Mesothelial cell of epicardium (in vitro differentiated cells): ENCODE measurements at regions not wholly inside any gene's neighbourhood (a gene's known extent, or its start where the extent isn't known, plus 50 kb on each side); places are given as distances from the start of the nearest gene placed in this dataset.
A peak's percentile ranks its signal among the peaks of the same experiment; 100 is the strongest.
"Not testable (repeated sequence)": the region's sequence is repeated elsewhere in the genome, so short reads cannot be mapped to it uniquely, and the experiment has no call there.

Experiments used
- DNase-seq, 2 experiments: peaks; one replicate each; pipeline ENCODE4 v3.0.0; 2021; ENCODE audit warnings: low spot score in 2 of 2; ENCODE audit not compliant: unreplicated experiment in 2 of 2
- H3K27ac Mint-ChIP-seq: 2 replicates; pipeline ENCODE4 v1.8.0; 2021; ENCODE audit warnings: mixed read lengths
- H3K27me3 Mint-ChIP-seq: 2 replicates; pipeline ENCODE4 v1.8.0; 2021; ENCODE audit warnings: low read depth, mixed read lengths
- H3K36me3 Mint-ChIP-seq: 2 replicates; pipeline ENCODE4 v1.8.0; 2021; ENCODE audit warnings: mixed read lengths
- H3K4me1 Mint-ChIP-seq: 2 replicates; pipeline ENCODE4 v1.8.0; 2021; ENCODE audit warnings: mixed read lengths
- H3K4me3 Mint-ChIP-seq: 2 replicates; pipeline ENCODE4 v1.8.0; 2021; ENCODE audit warnings: mild to moderate bottlenecking, moderate library complexity, mixed read lengths
- H3K9me3 Mint-ChIP-seq: 2 replicates; pipeline ENCODE4 v1.8.0; 2021; ENCODE audit warnings: mixed read lengths
- TF ChIP-seq, protein P1 (sequence below): fragments of 200-600 bp; sonication (generic); IDR thresholded peaks from one replicate; pipeline ENCODE4 v1.5.0; 2021; ENCODE audit warnings: antibody characterized with exemption; ENCODE audit not compliant: unreplicated experiment

DNA sequence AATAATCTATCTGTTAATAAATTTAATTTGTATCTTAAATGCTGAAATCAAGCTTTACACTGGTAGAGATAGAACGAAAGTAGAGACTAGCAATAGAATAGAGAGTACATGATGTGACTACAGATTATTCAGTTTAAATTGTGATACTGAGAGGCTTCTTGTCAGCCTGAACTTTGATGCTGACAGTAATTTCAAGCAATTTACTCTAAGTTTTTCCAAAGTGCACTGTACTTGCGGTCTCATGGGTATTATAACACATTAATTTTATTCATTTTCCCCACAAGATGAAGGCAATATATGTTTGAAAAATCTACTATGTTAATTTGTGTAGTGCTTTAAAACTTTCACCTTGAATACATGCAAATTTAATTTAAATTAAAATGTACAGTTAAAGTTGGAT is 914.0 kb upstream of the FBXO33 start:
- no peaks in the 10 kb centered on the region for H3K36me3 Mint-ChIP-seq
- no peak overlapping the region for H3K27ac Mint-ChIP-seq
- H3K4me3 Mint-ChIP-seq: peak overlapping the region; percentile 40

DNA sequence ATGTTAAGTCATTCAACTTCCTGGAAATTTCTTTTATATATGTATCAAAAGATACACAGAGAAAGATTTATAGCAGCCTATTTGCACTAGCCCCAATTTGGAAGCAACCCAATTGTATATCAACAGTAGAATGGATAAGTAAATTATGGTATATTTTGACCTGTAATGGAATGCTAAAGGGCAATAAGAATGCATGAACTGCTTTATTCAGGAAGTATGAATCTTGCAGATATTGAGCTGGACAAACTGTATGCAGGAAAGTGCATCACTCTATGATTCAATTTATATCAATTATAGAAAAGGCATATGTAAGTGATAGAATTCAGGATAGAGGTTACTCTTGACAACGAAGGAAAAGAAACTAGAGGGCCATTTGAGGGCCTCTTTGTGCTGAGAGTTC is 913.1 kb upstream of the FBXO33 start:
- Mint-ChIP-seq H3K27me3 (no peaks in the 10 kb centered on the region), H3K27ac (peak overlapping the region; percentile 61), H3K9me3 (no peaks in the 10 kb centered on the region), H3K36me3 (no peaks in the 10 kb centered on the region), H3K4me1 (peaks cover 21% of the 10 kb centered on the region), H3K4me3 (no peak overlapping the region)
- DNase-seq: no peak
- TF ChIP-seq, protein P1, sequence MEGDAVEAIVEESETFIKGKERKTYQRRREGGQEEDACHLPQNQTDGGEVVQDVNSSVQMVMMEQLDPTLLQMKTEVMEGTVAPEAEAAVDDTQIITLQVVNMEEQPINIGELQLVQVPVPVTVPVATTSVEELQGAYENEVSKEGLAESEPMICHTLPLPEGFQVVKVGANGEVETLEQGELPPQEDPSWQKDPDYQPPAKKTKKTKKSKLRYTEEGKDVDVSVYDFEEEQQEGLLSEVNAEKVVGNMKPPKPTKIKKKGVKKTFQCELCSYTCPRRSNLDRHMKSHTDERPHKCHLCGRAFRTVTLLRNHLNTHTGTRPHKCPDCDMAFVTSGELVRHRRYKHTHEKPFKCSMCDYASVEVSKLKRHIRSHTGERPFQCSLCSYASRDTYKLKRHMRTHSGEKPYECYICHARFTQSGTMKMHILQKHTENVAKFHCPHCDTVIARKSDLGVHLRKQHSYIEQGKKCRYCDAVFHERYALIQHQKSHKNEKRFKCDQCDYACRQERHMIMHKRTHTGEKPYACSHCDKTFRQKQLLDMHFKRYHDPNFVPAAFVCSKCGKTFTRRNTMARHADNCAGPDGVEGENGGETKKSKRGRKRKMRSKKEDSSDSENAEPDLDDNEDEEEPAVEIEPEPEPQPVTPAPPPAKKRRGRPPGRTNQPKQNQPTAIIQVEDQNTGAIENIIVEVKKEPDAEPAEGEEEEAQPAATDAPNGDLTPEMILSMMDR: no peak

More for the DNA sequence above, 914.0 kb upstream of the FBXO33 start:
- peaks cover 21% of the 10 kb centered on the region for H3K4me1 Mint-ChIP-seq
- no peaks in the 10 kb centered on the region for H3K9me3 Mint-ChIP-seq
- TF ChIP-seq, protein P1: no peak
- H3K27me3 Mint-ChIP-seq: no peaks in the 10 kb centered on the region
- DNase-seq: no peak

DNA sequence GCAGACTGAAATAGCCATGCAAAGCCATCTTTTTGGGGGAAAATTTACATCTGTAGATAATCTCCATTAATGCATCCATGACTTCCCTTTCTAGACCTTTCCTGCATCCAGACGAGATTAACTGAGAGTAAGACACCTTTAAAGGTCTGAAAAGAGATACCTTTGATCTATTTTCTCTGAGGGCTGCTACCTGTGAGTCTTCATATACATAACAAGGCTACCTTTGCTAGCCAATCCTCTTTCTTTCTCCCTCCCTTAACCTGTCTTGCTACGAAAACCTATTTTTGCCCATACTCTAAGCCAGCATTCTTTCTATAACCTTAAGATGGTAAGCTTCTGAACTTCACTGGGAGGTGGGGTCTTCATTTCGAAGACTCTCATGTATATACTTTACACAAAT is 908.5 kb upstream of the FBXO33 start:
- no peaks in the 10 kb centered on the region for H3K27me3 Mint-ChIP-seq
- peaks cover 4% of the 10 kb centered on the region for H3K9me3 Mint-ChIP-seq
- no peak overlapping the region for H3K27ac Mint-ChIP-seq
- peaks cover 38% of the 10 kb centered on the region for H3K4me1 Mint-ChIP-seq
- TF ChIP-seq, protein P1: no peak
- no peaks in the 10 kb centered on the region for H3K36me3 Mint-ChIP-seq
- no peak for DNase-seq
- no peak overlapping the region for H3K4me3 Mint-ChIP-seq

DNA sequence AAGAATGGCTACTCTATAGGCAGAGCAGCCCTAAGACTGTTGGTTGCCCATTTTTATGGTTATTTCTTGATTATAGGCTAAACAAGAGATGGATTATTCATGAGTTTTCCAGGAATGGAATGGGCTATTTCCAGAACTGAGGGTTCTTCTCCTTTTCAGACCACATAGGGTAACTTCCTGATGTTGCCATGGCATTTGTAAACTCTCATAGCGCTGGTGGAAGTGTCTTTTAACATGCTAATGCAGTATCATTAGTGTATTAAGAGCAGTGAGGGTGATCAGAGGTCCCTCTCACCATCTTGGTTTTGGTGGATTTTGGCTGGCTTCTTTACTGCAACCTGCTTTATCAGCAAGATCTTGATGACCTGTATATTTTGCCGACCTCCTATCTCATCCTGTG is 904.6 kb upstream of the FBXO33 start:
- peaks cover 10% of the 10 kb centered on the region for H3K36me3 Mint-ChIP-seq

DNA sequence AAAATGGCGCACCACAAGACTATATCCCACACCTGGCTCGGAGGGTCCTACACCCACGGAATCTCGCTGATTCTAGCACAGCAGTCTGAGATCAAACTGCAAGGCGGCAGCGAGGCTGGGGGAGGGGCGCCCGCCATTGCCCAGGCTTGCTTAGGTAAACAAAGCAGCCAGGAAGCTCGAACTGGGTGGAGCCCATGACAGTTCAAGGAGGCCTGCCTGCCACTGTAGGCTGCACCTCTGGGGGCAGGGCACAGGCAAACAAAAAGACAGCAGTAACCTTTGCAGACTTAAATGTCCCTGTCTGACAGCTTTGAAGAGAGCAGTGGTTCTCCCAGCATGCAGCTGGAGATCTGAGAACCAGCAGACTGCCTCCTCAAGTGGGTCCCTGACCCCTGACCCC is 894.3 kb upstream of the FBXO33 start:
- peaks cover 23% of the 10 kb centered on the region for H3K9me3 Mint-ChIP-seq
- peaks cover 15% of the 10 kb centered on the region for H3K36me3 Mint-ChIP-seq
- not testable (repeated sequence) for H3K27me3 Mint-ChIP-seq, H3K4me1 Mint-ChIP-seq, H3K27ac Mint-ChIP-seq, DNase-seq, H3K4me3 Mint-ChIP-seq

More for the DNA sequence above, 904.6 kb upstream of the FBXO33 start:
- Mint-ChIP-seq H3K4me1 (peaks cover 30% of the 10 kb centered on the region), H3K27ac (peak overlapping the region; percentile 88), H3K4me3 (no peak overlapping the region), H3K27me3 (no peaks in the 10 kb centered on the region), H3K9me3 (peaks cover 18% of the 10 kb centered on the region)
- no peak for DNase-seq
- TF ChIP-seq, protein P1: no peak

DNA sequence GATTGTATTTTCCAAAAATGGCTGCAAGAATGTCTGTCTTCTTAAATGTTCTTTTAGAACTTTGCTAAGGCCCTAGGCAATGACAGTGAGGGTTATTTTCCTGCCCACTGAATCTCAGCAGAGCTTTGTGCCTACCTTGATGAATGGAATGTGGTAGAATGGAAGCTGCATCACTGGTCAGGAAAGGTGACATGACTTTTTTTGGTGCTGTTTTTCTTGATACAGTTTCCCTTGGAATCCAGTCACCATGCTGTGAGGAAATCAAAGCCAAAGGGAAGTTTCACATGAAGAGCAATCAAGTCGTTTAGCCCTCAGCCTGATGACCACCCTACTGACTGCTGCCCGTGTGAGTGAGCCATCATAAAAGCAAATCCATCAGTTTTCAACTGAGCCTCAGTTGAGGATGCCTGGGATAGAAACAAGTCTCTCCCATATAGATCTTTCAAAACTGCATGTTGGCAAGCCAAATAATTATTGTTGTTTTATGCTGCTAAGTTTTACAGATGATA is 886.0 kb upstream of the FBXO33 start:
- no peak for DNase-seq
- no peaks in the 10 kb centered on the region for H3K27me3 Mint-ChIP-seq
- H3K4me3 Mint-ChIP-seq: no peak overlapping the region
- H3K9me3 Mint-ChIP-seq: peaks cover 19% of the 10 kb centered on the region
- peaks cover 3% of the 10 kb centered on the region for H3K4me1 Mint-ChIP-seq
- H3K27ac Mint-ChIP-seq: no peak overlapping the region
- TF ChIP-seq, protein P1: no peak
- H3K36me3 Mint-ChIP-seq: peaks cover 15% of the 10 kb centered on the region
